HG03571 (cell line): ENCODE measurements at regions not wholly inside any gene's neighbourhood (a gene's known extent, or its start where the extent isn't known, plus 50 kb on each side); places are given as distances from the start of the nearest gene placed in this dataset.

Experiments
- ATAC-seq: cut with Tn5 transposase; IDR thresholded peaks from one replicate; pipeline ENCODE4 v1.9.1; 2021; ENCODE audit not compliant: unreplicated experiment

GRCh38 chr12:58761308-58761707, 159.0 kb downstream of the LRIG3 start:
- ATAC-seq = no peak

GRCh38 chr12:58764100-58764953, 156.0 kb downstream of the LRIG3 start:
- ATAC-seq = no peak

GRCh38 chr12:58765076-58765475, 155.2 kb downstream of the LRIG3 start:
- ATAC-seq = no peak

GRCh38 chr12:58765653-58766512, 154.4 kb downstream of the LRIG3 start:
- no peak for ATAC-seq

- no peak for ATAC-seq
These were observed 153.8 kb downstream of the LRIG3 start for GRCh38 chr12:58766513-58766870.

- ATAC-seq = no peak
These were observed 152.8 kb downstream of the LRIG3 start for GRCh38 chr12:58767496-58767895.

- no peak for ATAC-seq
These were observed 146.3 kb downstream of the LRIG3 start for GRCh38 chr12:58773986-58774385.

GRCh38 chr12:58774731-58775130, 145.6 kb downstream of the LRIG3 start:
- ATAC-seq = no peak

GRCh38 chr12:58775396-58775795, 144.9 kb downstream of the LRIG3 start:
- no peak for ATAC-seq

GRCh38 chr12:58776144-58776543, 144.2 kb downstream of the LRIG3 start:
- no peak for ATAC-seq

GRCh38 chr12:58777815-58778214, 142.5 kb downstream of the LRIG3 start:
- no peak for ATAC-seq

GRCh38 chr12:58781609-58782008, 138.7 kb downstream of the LRIG3 start:
- no peak for ATAC-seq

GRCh38 chr12:58787021-58787760, 133.1 kb downstream of the LRIG3 start:
- ATAC-seq = no peak

GRCh38 chr12:58794859-58795258, 125.4 kb downstream of the LRIG3 start:
- no peak for ATAC-seq

GRCh38 chr12:58795825-58796224, 124.5 kb downstream of the LRIG3 start:
- no peak for ATAC-seq

- ATAC-seq = no peak
These were observed 118.3 kb downstream of the LRIG3 start for GRCh38 chr12:58801986-58802385.

GRCh38 chr12:58803908-58804307, 116.4 kb downstream of the LRIG3 start:
- no peak for ATAC-seq

GRCh38 chr12:58804749-58805148, 115.6 kb downstream of the LRIG3 start:
- ATAC-seq = peak; percentile 79

GRCh38 chr12:58809064-58809607, 111.2 kb downstream of the LRIG3 start:
- ATAC-seq = no peak

- no peak for ATAC-seq
These were observed 109.0 kb downstream of the LRIG3 start for GRCh38 chr12:58811346-58811745.

GRCh38 chr12:58812214-58812613, 108.1 kb downstream of the LRIG3 start:
- ATAC-seq = no peak
